Astrocyte of the spinal cord (primary cell): ENCODE measurements at regions not wholly inside any gene's neighbourhood (a gene's known extent, or its start where the extent isn't known, plus 50 kb on each side); places are given as distances from the start of the nearest gene placed in this dataset.

Source experiments
- DNase-seq: peaks from one replicate; pipeline ENCODE4 v3.0.0; 2011; ENCODE audit warnings: low read depth, low spot score
- H3K4me3 ChIP-seq: 2 replicates; pipeline ENCODE4 v1.5.1; 2011; ENCODE audit warnings: low read depth, mild to moderate bottlenecking, low read length, moderate library complexity
- CTCF ChIP-seq: IDR thresholded peaks from 2 replicates; pipeline ENCODE4 v1.5.1; 2012; ENCODE audit warnings: low read depth, mild to moderate bottlenecking, low read length, inconsistent platforms
- in situ Hi-C: cut with HindIII; loops from 2 replicates; pipeline ENCODE4 v1.10.0; 2017; ENCODE audit warnings: low sequenced_read_pairs

GRCh38 chr15:95639208-95639607 is 691.3 kb upstream of the NR2F2 start:
- no peak for TF ChIP-seq CTCF
- no peak for DNase-seq
- in situ Hi-C loops = no loop called here

GRCh38 chr15:95644100-95644875 is 686.2 kb upstream of the NR2F2 start:
- no peak overlapping the region for H3K4me3 ChIP-seq
- in situ Hi-C loops = no loop called here
- no peak for TF ChIP-seq CTCF
- DNase-seq = no peak

More at GRCh38 chr15:95639208-95639607, 691.3 kb upstream of the NR2F2 start:
- H3K4me3 ChIP-seq = no peak overlapping the region

GRCh38 chr15:95645791-95646338 is 684.6 kb upstream of the NR2F2 start:
- in situ Hi-C loops = no loop called here
- H3K4me3 ChIP-seq = no peak overlapping the region
- TF ChIP-seq CTCF = no peak
- no peak for DNase-seq

- no peak for TF ChIP-seq CTCF
- in situ Hi-C loops = no loop called here
- DNase-seq = no peak
- no peak overlapping the region for H3K4me3 ChIP-seq
Observed at GRCh38 chr15:95646484-95647273, 683.8 kb upstream of the NR2F2 start.

GRCh38 chr15:95647531-95648277 is 682.8 kb upstream of the NR2F2 start:
- TF ChIP-seq CTCF = no peak
- in situ Hi-C loops = no loop called here
- DNase-seq = no peak

GRCh38 chr15:95653361-95653805 is 677.1 kb upstream of the NR2F2 start:
- in situ Hi-C loops = no loop called here
- no peak overlapping the region for H3K4me3 ChIP-seq
- no peak for TF ChIP-seq CTCF
- no peak for DNase-seq

More at GRCh38 chr15:95647531-95648277, 682.8 kb upstream of the NR2F2 start:
- no peak overlapping the region for H3K4me3 ChIP-seq
